ENCODE measurements at regions not wholly inside any gene's neighbourhood (a gene's known extent, or its start where the extent isn't known, plus 50 kb on each side); places are given as distances from the start of the nearest gene placed in this dataset.
A peak's percentile ranks its signal among the peaks of the same experiment; 100 is the strongest.

- no peak overlapping the region for H3K4me3 ChIP-seq (replicated peaks in 1 of 3)
- H3K27ac ChIP-seq: no peak overlapping the region
- 81 to 97% methylated on average over 2 of the region's 2 CpGs for WGBS, 2 donors
- DNase-seq: no peak
- H3K36me3 ChIP-seq: no peaks in the 10 kb centered on the region
- no peaks in the 10 kb centered on the region for H3K27me3 ChIP-seq
- H3K4me1 ChIP-seq: no peaks in the 10 kb centered on the region
- no peak for TF ChIP-seq CTCF (IDR thresholded peaks at IDR 0.05)
- no peak for TF ChIP-seq POLR2A (IDR thresholded peaks at IDR 0.05)
- no peaks in the 10 kb centered on the region for H3K9me3 ChIP-seq
- intact Hi-C loops (cut with DNase I): no loop called here
Observed at GRCh38 chr1:96569288-96569687, 152.3 kb upstream of the PTBP2 start.

- TF ChIP-seq CTCF (IDR thresholded peaks at IDR 0.05): no peak
- no peak for TF ChIP-seq POLR2A (IDR thresholded peaks at IDR 0.05)
- intact Hi-C loops (cut with DNase I): no loop called here
- H3K4me1 ChIP-seq: no peaks in the 10 kb centered on the region
- no peaks in the 10 kb centered on the region for H3K9me3 ChIP-seq
- no peaks in the 10 kb centered on the region for H3K27me3 ChIP-seq
- DNase-seq: no peak
- H3K4me3 ChIP-seq (replicated peaks in 1 of 3): no peak overlapping the region
- no peak overlapping the region for H3K27ac ChIP-seq
- no peaks in the 10 kb centered on the region for H3K36me3 ChIP-seq
Observed at GRCh38 chr1:96579636-96580035, 141.9 kb upstream of the PTBP2 start.

- Histone ChIP-seq H3K9me3 (no peaks in the 10 kb centered on the region), H3K27ac (no peak overlapping the region), H3K4me3 (replicated peaks in 1 of 3) (no peak overlapping the region), H3K4me1 (no peaks in the 10 kb centered on the region), H3K36me3 (no peaks in the 10 kb centered on the region), H3K27me3 (no peaks in the 10 kb centered on the region)
- intact Hi-C loops (cut with DNase I): no loop called here
- no peak for TF ChIP-seq POLR2A (IDR thresholded peaks at IDR 0.05)
- TF ChIP-seq CTCF (IDR thresholded peaks at IDR 0.05): no peak
- peak in 1 of 2 donors; percentile 26 for DNase-seq
- WGBS, 2 donors: 37 to 62% methylated on average over 7 of the region's 7 CpGs
Observed at GRCh38 chr1:96580920-96581319, 140.7 kb upstream of the PTBP2 start.

- Histone ChIP-seq H3K4me1 (no peaks in the 10 kb centered on the region), H3K36me3 (no peaks in the 10 kb centered on the region), H3K4me3 (replicated peaks in 1 of 3) (no peak overlapping the region), H3K27ac (no peak overlapping the region), H3K9me3 (no peaks in the 10 kb centered on the region), H3K27me3 (no peaks in the 10 kb centered on the region)
- DNase-seq: no peak
- intact Hi-C loops (cut with DNase I): no loop called here
- 78 to 86% methylated on average over 7 of the region's 7 CpGs for WGBS, 2 donors
- TF ChIP-seq CTCF (IDR thresholded peaks at IDR 0.05) (no peak), POLR2A (IDR thresholded peaks at IDR 0.05) (no peak)
Observed at GRCh38 chr1:96581772-96582171, 139.8 kb upstream of the PTBP2 start.

GRCh38 chr1:96583903-96584302 is 137.7 kb upstream of the PTBP2 start:
- H3K36me3 ChIP-seq: no peaks in the 10 kb centered on the region
- intact Hi-C loops (cut with DNase I): no loop called here
- H3K9me3 ChIP-seq: no peaks in the 10 kb centered on the region
- DNase-seq: no peak
- H3K27me3 ChIP-seq: no peaks in the 10 kb centered on the region
- H3K4me1 ChIP-seq: no peaks in the 10 kb centered on the region
- no peak overlapping the region for H3K4me3 ChIP-seq (replicated peaks in 1 of 3)
- no peak overlapping the region for H3K27ac ChIP-seq
- TF ChIP-seq CTCF (IDR thresholded peaks at IDR 0.05): no peak
- TF ChIP-seq POLR2A (IDR thresholded peaks at IDR 0.05): no peak

All from thyroid gland (tissue), 4 donors.